ENCODE measurements at regions not wholly inside any gene's neighbourhood (a gene's known extent, or its start where the extent isn't known, plus 50 kb on each side); places are given as distances from the start of the nearest gene placed in this dataset.

DNA sequence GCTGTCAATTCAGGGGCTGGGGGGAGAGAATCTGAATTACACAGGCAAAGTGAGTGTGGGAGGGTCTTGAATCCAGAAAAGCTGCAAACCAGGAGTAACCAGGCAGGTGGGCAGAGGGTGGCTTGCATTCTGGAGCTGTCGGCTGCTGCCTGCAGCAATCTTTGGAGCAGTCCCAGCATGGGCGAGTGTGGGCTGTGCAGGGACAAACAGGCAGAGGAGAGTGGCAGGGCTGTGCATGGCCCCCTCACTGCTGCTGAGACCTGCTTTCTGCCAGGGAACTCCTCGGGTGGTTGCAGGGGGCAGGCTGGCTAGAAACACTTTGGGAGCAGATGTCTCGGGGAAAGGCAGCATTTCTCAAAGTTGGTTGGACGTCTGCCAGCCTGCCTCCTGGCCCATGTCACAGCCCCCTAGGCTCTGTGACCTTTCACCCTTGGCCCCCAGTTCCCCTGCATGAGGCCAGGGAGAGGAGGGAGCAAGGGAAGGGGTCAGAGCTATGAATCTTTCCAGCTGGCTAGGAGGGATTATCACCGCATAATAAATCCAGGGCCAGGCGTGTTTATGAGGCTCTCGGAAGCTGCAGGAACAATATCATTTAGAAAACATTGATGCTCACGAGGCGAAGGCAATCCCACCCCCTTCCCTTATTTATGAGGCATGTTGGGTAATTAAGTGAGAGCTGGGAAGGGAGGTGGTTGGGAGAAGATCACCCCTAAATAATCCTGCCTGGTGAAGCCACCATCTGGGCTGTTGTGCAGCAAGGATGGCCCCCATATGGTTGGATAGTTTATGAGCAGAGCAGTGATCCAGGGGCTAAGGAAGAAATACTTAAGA lies 212.3 kb upstream of the NCAM1 start:
- TF ChIP-seq CTCF (IDR thresholded peaks at IDR 0.05; ENCODE audit: low read depth, low read length, missing input control) (no peak), YY1 (IDR thresholded peaks at IDR 0.05) (no peak), ATF3 (IDR thresholded peaks at IDR 0.05) (no peak), REST (IDR thresholded peaks at IDR 0.05) (no peak)
- TF ChIP-seq, protein P1, sequence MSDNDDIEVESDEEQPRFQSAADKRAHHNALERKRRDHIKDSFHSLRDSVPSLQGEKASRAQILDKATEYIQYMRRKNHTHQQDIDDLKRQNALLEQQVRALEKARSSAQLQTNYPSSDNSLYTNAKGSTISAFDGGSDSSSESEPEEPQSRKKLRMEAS (IDR thresholded peaks at IDR 0.05) = no peak

All from liver (tissue), 3 donors.